ENCODE measurements at regions not wholly inside any gene's neighbourhood (a gene's known extent, or its start where the extent isn't known, plus 50 kb on each side); places are given as distances from the start of the nearest gene placed in this dataset.

GRCh38 chr1:209223791-209224190 is 359.7 kb upstream of the CAMK1G start:
- TF ChIP-seq POLR2A (IDR thresholded peaks at IDR 0.05) (no peak), CTCF (IDR thresholded peaks at IDR 0.05) (no peak), POLR2AphosphoS5 (IDR thresholded peaks at IDR 0.05) (no peak), EP300 (IDR thresholded peaks at IDR 0.05; ENCODE audit: low read depth) (no peak)
